PFSK-1 (cell line): ENCODE measurements at regions not wholly inside any gene's neighbourhood (a gene's known extent, or its start where the extent isn't known, plus 50 kb on each side); places are given as distances from the start of the nearest gene placed in this dataset.

Experiments
- FOXP2 ChIP-seq: optimal IDR thresholded peaks from 2 replicates; pipeline ENCODE3; 2011; ENCODE audit warnings: borderline replicate concordance, control low read depth, inconsistent platforms; ENCODE audit not compliant: insufficient read depth; ENCODE audit errors: extremely low read length, extremely low read depth
- POLR2AphosphoS5 ChIP-seq: IDR thresholded peaks from 2 replicates; pipeline ENCODE4 v1.6.1; 2012; ENCODE audit warnings: low read depth, mild to moderate bottlenecking, control low read depth, low read length, moderate library complexity
- SIN3A ChIP-seq: IDR thresholded peaks from 2 replicates; pipeline ENCODE4 v1.6.1; 2012; ENCODE audit warnings: mild to moderate bottlenecking, low read length, moderate library complexity, borderline replicate concordance; ENCODE audit not compliant: insufficient read depth
- TAF1 ChIP-seq: IDR thresholded peaks from 2 replicates; pipeline ENCODE4 v1.6.1; 2012; ENCODE audit warnings: low read length, control low read depth, borderline replicate concordance; ENCODE audit not compliant: insufficient read depth
- TF ChIP-seq, protein P1 (sequence below), 2 experiments: IDR thresholded peaks; 2 replicates each; pipeline versions ENCODE4 v1.6.1 to v1.8.0; 2011 to 2012; ENCODE audit warnings: low read depth in 2 of 2, low read length in 2 of 2, control low read depth in 1 of 2, inconsistent platforms in 1 of 2, mild to moderate bottlenecking in 1 of 2, moderate library complexity in 1 of 2; ENCODE audit not compliant: insufficient read depth in 1 of 2

DNA sequence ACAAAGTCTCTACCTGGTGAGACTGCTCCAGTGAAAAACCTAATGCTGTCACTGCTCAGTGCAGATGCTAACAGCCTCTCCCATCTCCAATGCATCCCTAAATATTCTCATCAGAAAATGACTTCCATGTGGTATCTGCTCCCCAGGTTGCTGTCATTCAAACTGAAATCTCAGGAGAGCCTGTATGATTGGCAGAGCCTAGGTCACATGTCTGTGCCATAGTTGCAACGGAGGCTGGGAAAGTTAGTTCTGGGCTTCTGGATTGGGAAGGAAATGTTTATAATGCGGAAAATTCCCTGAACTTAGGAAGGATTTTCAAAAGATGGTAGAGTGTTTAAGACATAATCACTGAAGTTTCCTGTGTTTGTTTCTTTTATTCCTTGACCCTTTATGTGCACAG is 206.4 kb upstream of the ZKSCAN2 start:
- TF ChIP-seq, protein P1, sequence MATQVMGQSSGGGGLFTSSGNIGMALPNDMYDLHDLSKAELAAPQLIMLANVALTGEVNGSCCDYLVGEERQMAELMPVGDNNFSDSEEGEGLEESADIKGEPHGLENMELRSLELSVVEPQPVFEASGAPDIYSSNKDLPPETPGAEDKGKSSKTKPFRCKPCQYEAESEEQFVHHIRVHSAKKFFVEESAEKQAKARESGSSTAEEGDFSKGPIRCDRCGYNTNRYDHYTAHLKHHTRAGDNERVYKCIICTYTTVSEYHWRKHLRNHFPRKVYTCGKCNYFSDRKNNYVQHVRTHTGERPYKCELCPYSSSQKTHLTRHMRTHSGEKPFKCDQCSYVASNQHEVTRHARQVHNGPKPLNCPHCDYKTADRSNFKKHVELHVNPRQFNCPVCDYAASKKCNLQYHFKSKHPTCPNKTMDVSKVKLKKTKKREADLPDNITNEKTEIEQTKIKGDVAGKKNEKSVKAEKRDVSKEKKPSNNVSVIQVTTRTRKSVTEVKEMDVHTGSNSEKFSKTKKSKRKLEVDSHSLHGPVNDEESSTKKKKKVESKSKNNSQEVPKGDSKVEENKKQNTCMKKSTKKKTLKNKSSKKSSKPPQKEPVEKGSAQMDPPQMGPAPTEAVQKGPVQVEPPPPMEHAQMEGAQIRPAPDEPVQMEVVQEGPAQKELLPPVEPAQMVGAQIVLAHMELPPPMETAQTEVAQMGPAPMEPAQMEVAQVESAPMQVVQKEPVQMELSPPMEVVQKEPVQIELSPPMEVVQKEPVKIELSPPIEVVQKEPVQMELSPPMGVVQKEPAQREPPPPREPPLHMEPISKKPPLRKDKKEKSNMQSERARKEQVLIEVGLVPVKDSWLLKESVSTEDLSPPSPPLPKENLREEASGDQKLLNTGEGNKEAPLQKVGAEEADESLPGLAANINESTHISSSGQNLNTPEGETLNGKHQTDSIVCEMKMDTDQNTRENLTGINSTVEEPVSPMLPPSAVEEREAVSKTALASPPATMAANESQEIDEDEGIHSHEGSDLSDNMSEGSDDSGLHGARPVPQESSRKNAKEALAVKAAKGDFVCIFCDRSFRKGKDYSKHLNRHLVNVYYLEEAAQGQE (IDR thresholded peaks at IDR 0.05; ENCODE audit: insufficient read depth in 1 of 2, low read depth in 2 of 2, low read length in 2 of 2): no peak
- no peak for TF ChIP-seq POLR2AphosphoS5
- no peak for TF ChIP-seq FOXP2
- TF ChIP-seq TAF1: no peak
- TF ChIP-seq SIN3A: no peak

DNA sequence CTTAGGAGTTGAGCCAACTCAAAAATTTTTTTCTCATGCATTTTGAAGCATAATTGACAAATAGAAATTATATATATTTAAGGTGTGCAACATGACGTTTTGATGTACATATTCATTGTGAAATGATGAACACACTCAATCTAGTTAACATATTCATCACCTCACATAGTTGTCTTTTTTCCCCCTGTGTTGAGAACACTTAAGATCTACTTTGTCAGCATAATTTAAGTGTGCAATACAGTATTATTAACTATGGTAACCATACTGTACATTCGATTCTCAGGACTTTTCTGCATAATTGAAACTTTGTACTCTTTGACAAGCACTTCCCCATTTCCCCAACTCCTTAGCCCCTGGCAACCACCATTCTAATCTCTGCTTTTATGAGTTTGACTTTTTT is 192.2 kb upstream of the ZKSCAN2 start:
- TF ChIP-seq POLR2AphosphoS5: no peak
- TF ChIP-seq, protein P1 (IDR thresholded peaks at IDR 0.05; ENCODE audit: insufficient read depth in 1 of 2, low read depth in 2 of 2, low read length in 2 of 2): no peak
- TF ChIP-seq TAF1: no peak
- TF ChIP-seq SIN3A: no peak
- no peak for TF ChIP-seq FOXP2

DNA sequence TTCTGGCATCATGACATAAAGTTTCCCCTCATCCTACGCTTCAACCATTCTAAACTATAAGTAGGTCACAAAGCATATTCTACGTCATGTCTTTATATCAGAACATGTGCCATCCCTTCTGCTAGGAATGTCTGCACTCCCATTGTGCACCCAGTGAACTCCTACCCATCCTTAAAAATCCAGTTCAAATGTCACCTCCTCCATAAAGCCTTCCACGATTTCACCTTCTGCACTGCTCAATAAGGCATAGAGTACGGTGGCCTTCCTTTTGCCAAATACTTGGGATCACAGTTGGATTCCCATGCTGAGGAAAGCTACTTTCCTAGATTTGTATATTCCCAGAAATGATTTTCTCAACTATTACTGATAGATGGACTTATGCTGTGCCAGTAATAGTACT is 186.3 kb upstream of the ZKSCAN2 start:
- TF ChIP-seq TAF1 (no peak), POLR2AphosphoS5 (no peak)

DNA sequence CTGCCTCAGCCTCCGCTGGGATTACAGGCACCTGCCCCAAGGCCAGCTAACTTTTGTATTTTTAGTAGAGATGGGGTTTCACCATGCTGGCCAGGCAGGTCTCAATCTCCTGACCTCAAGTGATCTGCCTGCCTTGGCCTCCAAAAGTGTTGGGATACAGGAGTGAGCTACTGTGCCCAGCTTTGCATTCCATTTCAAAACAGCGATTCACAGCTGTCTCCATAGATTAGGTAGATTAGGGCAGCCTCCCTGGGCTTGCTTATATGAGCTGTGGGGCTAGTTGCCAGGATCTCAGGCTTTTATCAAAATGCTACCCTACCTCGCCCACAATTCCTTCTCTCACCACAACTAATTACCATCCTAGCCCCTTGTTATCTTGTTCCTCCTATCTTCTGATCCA is 176.4 kb upstream of the ZKSCAN2 start:
- TF ChIP-seq, protein P1 (IDR thresholded peaks at IDR 0.05; ENCODE audit: insufficient read depth in 1 of 2, low read depth in 2 of 2, low read length in 2 of 2): no peak
- TF ChIP-seq SIN3A (no peak), POLR2AphosphoS5 (no peak), TAF1 (no peak), FOXP2 (no peak)

DNA sequence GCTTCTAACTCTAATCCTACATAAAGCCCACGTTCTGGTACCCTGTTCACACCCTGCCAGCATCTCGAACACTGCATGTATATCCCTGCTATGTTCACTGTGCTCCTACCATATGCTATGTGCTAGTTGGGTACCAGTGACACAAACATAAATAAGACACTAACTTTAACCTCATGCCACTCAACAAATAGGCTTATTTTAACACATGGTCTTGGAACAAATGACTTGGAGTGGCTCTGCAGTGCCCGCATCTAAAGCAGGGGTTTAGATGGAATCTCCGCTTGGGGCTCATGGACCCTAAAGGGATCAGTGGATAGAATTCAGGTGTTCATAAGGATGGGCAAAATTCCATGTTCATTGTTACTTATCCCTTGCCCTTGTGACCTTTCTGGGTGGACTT is 175.7 kb upstream of the ZKSCAN2 start:
- TF ChIP-seq, protein P1 (IDR thresholded peaks at IDR 0.05; ENCODE audit: insufficient read depth in 1 of 2, low read depth in 2 of 2, low read length in 2 of 2): no peak
- no peak for TF ChIP-seq TAF1
- no peak for TF ChIP-seq FOXP2
- TF ChIP-seq POLR2AphosphoS5: no peak
- TF ChIP-seq SIN3A: no peak
